HEK293 (cell line): ENCODE measurements at regions not wholly inside any gene's neighbourhood (a gene's known extent, or its start where the extent isn't known, plus 50 kb on each side); places are given as distances from the start of the nearest gene placed in this dataset.

Experiments used
- CTCF ChIP-seq: fragments of 450-650 bp; formaldehyde crosslinking; IDR thresholded peaks from 2 replicates; pipeline ENCODE4 v1.5.1; 2016; ENCODE audit warnings: missing biosample characterization, missing genetic modification characterization
- INSM2 ChIP-seq: fragments of 450-650 bp; formaldehyde crosslinking; IDR thresholded peaks from 2 replicates; pipeline ENCODE4 v1.5.1; 2016; ENCODE audit warnings: missing biosample characterization, missing genetic modification characterization
- MEIS1 ChIP-seq: sonication (generic); formaldehyde crosslinking; IDR thresholded peaks from 2 replicates; pipeline ENCODE4 v1.8.1; 2022; ENCODE audit warnings: missing genetic modification reagents, mild to moderate bottlenecking, borderline replicate concordance
- SETDB1 ChIP-seq: IDR thresholded peaks from one replicate; pipeline ENCODE4 v1.6.1; 2017; ENCODE audit warnings: mild to moderate bottlenecking, low read length, moderate library complexity, mixed read lengths; ENCODE audit not compliant: insufficient read length
- ZFHX2 ChIP-seq: fragments of 450-650 bp; formaldehyde crosslinking; conservative IDR thresholded peaks from 2 replicates; pipeline ENCODE4 v1.5.1; 2016; ENCODE audit warnings: missing biosample characterization, missing genetic modification characterization
- ZNF24 ChIP-seq: fragments of 450-650 bp; formaldehyde crosslinking; IDR thresholded peaks from 2 replicates; pipeline ENCODE4 v1.5.1; 2016; ENCODE audit warnings: missing biosample characterization, missing genetic modification characterization
- ZNF548 ChIP-seq: fragments of 450-650 bp; formaldehyde crosslinking; IDR thresholded peaks from 2 replicates; pipeline ENCODE4 v1.5.1; 2016; ENCODE audit warnings: missing biosample characterization, missing genetic modification characterization
- ZNF561 ChIP-seq: fragments of 450-650 bp; IDR thresholded peaks from 2 replicates; pipeline ENCODE4 v1.5.1; 2018; ENCODE audit warnings: missing biosample characterization, missing genetic modification characterization, borderline replicate concordance
- ZNF623 ChIP-seq: fragments of 450-650 bp; formaldehyde crosslinking; IDR thresholded peaks from 2 replicates; pipeline ENCODE4 v1.5.1; 2016; ENCODE audit warnings: missing biosample characterization, missing genetic modification characterization
- ZNF692 ChIP-seq: fragments of 450-650 bp; formaldehyde crosslinking; IDR thresholded peaks from 2 replicates; pipeline ENCODE4 v1.5.1; 2016; ENCODE audit warnings: missing biosample characterization, missing genetic modification characterization
- ZNF704 ChIP-seq: fragments of 450-650 bp; formaldehyde crosslinking; IDR thresholded peaks from 2 replicates; pipeline ENCODE4 v1.5.1; 2016; ENCODE audit warnings: missing biosample characterization, missing genetic modification characterization

- no peak for TF ChIP-seq ZNF24
- no peak for TF ChIP-seq ZNF704 (tag by site-specific recombination)
- no peak for TF ChIP-seq ZNF692 (tag by site-specific recombination)
- TF ChIP-seq ZFHX2 (tag by site-specific recombination): no peak
- TF ChIP-seq SETDB1: no peak
- no peak for TF ChIP-seq ZNF561 (tag by site-specific recombination)
- TF ChIP-seq ZNF623: no peak
- no peak for TF ChIP-seq CTCF (tag by site-specific recombination)
- TF ChIP-seq ZNF548: no peak
- no peak for TF ChIP-seq INSM2 (tag by site-specific recombination)
- TF ChIP-seq MEIS1 (CRISPR knock-in tag): no peak
These were observed 283.2 kb upstream of the SUCLG2 start for GRCh38 chr3:67937498-67938118.
